ENCODE measurements at regions not wholly inside any gene's neighbourhood (a gene's known extent, or its start where the extent isn't known, plus 50 kb on each side); places are given as distances from the start of the nearest gene placed in this dataset.

DNA sequence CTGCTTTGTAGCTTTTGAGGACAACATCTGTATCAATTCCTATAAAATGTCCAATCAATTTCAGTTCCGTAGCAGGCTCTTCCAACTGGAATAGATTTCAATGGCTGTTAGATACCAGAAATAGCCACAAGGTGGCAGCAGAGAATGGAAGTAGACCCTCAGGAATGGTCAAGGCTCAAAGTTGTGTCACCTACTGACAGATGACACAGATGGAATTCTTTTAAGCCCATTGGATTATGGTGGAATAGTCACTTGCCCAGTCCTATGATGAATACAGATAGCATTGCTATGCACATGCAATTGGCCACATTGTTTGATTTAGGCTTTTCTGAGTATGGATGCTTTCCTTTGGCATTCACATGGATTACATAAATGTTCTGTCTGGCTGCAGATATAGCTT is 130.4 kb upstream of the RADX start:
- H3K36me3 ChIP-seq (ENCODE audit: control insufficient read depth in 1 of 2, insufficient read depth in 2 of 2, low read length in 2 of 2): no peaks in the 10 kb centered on the region
- ChIA-PET POLR2A (no interaction called here), CTCF (interaction anchor here (2.3 kb wide), 1 partner anchor 139 kb away, joined by 12 read pairs; no protein-coding TSS in a partner anchor), RAD21 (ENCODE audit: low non-redundant PET in 1 of 2, low total read pairs in 2 of 2, uncharacterized antibody in 2 of 2, unreplicated experiment in 2 of 2) (no interaction called here)
- H3K9me2 ChIP-seq (ENCODE audit: insufficient read depth): no peaks in the 10 kb centered on the region
- peak overlapping the region; percentile 45 for H2AFZ ChIP-seq (ENCODE audit: low read depth, low read length, poor library complexity, severe bottlenecking)
- ATAC-seq (peak; percentile 80), DNase-seq (ENCODE audit: low read depth, low spot score) (peak; percentile 46)
- H3K4me1 ChIP-seq (ENCODE audit: control insufficient read depth in 1 of 2, insufficient read depth in 2 of 2, low read length in 2 of 2): no peaks in the 10 kb centered on the region
- no peaks in the 10 kb centered on the region for H4K20me1 ChIP-seq (ENCODE audit: insufficient read depth)
- BruUV-seq (replicated peaks): no TSS peak
- no peak overlapping the region for H3K27ac ChIP-seq (ENCODE audit: low read depth, low read length)
- H3K9me3 ChIP-seq (ENCODE audit: control insufficient read depth in 1 of 2, insufficient read depth in 1 of 2, low read depth in 1 of 2, low read length in 2 of 2): no peaks in the 10 kb centered on the region
- no peak overlapping the region for H3K4me2 ChIP-seq (ENCODE audit: low read length)
- no peak overlapping the region for H3K4me3 ChIP-seq (replicated peaks in 1 of 2; ENCODE audit: low read depth in 1 of 2, low read length in 2 of 2)
- TF ChIP-seq, protein P1, sequence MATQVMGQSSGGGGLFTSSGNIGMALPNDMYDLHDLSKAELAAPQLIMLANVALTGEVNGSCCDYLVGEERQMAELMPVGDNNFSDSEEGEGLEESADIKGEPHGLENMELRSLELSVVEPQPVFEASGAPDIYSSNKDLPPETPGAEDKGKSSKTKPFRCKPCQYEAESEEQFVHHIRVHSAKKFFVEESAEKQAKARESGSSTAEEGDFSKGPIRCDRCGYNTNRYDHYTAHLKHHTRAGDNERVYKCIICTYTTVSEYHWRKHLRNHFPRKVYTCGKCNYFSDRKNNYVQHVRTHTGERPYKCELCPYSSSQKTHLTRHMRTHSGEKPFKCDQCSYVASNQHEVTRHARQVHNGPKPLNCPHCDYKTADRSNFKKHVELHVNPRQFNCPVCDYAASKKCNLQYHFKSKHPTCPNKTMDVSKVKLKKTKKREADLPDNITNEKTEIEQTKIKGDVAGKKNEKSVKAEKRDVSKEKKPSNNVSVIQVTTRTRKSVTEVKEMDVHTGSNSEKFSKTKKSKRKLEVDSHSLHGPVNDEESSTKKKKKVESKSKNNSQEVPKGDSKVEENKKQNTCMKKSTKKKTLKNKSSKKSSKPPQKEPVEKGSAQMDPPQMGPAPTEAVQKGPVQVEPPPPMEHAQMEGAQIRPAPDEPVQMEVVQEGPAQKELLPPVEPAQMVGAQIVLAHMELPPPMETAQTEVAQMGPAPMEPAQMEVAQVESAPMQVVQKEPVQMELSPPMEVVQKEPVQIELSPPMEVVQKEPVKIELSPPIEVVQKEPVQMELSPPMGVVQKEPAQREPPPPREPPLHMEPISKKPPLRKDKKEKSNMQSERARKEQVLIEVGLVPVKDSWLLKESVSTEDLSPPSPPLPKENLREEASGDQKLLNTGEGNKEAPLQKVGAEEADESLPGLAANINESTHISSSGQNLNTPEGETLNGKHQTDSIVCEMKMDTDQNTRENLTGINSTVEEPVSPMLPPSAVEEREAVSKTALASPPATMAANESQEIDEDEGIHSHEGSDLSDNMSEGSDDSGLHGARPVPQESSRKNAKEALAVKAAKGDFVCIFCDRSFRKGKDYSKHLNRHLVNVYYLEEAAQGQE (IDR thresholded peaks at IDR 0.05; ENCODE audit: low read depth): no peak
- TF ChIP-seq, protein P2, sequence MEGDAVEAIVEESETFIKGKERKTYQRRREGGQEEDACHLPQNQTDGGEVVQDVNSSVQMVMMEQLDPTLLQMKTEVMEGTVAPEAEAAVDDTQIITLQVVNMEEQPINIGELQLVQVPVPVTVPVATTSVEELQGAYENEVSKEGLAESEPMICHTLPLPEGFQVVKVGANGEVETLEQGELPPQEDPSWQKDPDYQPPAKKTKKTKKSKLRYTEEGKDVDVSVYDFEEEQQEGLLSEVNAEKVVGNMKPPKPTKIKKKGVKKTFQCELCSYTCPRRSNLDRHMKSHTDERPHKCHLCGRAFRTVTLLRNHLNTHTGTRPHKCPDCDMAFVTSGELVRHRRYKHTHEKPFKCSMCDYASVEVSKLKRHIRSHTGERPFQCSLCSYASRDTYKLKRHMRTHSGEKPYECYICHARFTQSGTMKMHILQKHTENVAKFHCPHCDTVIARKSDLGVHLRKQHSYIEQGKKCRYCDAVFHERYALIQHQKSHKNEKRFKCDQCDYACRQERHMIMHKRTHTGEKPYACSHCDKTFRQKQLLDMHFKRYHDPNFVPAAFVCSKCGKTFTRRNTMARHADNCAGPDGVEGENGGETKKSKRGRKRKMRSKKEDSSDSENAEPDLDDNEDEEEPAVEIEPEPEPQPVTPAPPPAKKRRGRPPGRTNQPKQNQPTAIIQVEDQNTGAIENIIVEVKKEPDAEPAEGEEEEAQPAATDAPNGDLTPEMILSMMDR (IDR thresholded peaks at IDR 0.05 in 2 of 3, conservative IDR thresholded peaks at IDR 0.05 in 1 of 3; ENCODE audit: borderline replicate concordance in 1 of 3, insufficient read depth in 1 of 3, low read depth in 2 of 3, low read length in 2 of 3): peak; percentile 48 to 65 (median 56); a peak in 5 of 6 replicates
- TF ChIP-seq RAD21 (IDR thresholded peaks at IDR 0.05; ENCODE audit: low read depth): peak; percentile 83
- TF ChIP-seq, protein P3, sequence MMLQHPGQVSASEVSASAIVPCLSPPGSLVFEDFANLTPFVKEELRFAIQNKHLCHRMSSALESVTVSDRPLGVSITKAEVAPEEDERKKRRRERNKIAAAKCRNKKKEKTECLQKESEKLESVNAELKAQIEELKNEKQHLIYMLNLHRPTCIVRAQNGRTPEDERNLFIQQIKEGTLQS (IDR thresholded peaks at IDR 0.05): no peak
- H3K79me2 ChIP-seq (ENCODE audit: insufficient read depth, low read length): no peaks in the 10 kb centered on the region
- intact Hi-C loops (cut with micrococcal nuclease): loop anchor here (1.0 to 5.0 kb wide), 3 partner anchors 139 to 310 kb away; no protein-coding TSS in a partner anchor
- no peaks in the 10 kb centered on the region for H3K27me3 ChIP-seq (ENCODE audit: insufficient read depth, low read length)
- H3K9ac ChIP-seq (ENCODE audit: low read length): no peak overlapping the region
